ENCODE measurements at regions not wholly inside any gene's neighbourhood (a gene's known extent, or its start where the extent isn't known, plus 50 kb on each side); places are given as distances from the start of the nearest gene placed in this dataset.
"Not testable (repeated sequence)": the region's sequence is repeated elsewhere in the genome, so short reads cannot be mapped to it uniquely, and the experiment has no call there.

DNA sequence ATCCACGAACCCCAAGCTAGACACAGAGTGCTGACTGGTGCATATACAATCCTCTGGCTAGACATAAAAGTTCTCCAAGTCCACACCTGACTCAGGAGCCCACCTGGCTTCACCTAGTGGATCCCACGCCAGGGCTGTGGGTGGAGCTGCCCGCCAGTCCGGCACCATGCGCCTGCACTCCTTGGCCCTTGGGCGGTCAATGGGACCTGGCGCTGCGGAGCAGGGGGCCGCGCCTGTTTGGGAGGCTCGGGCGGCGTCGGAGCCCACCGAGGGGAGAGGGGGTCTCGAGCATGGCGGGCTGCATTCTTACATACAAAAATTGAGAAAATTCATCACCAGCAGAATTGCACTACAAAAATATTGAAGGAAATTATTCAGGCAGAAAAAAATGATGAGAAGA is 120.7 kb upstream of the FAN1 start:
- Histone ChIP-seq H3K4me1 (ENCODE audit: control insufficient read depth in 1 of 2, insufficient read depth in 2 of 2, low read length in 2 of 2) (no peaks in the 10 kb centered on the region), H2BK5ac (ENCODE audit: low read depth, low read length, poor library complexity) (no peak overlapping the region), H2AK5ac (ENCODE audit: low read length) (no peak overlapping the region), H3K9me3 (ENCODE audit: insufficient read depth, low read depth, low read length) (peaks cover 2% of the 10 kb centered on the region), H3K79me1 (ENCODE audit: low read length) (no peaks in the 10 kb centered on the region), H4K8ac (ENCODE audit: low read depth, low read length) (no peak overlapping the region), H3K4me2 (ENCODE audit: low read length) (no peak overlapping the region), H3K4me3 (ENCODE audit: low read depth, low read length) (no peak overlapping the region), H2BK12ac (ENCODE audit: low read length) (no peak overlapping the region), H4K12ac (ENCODE audit: low read depth, low read length) (no peak overlapping the region), H3K4ac (ENCODE audit: low read depth, low read length) (no peak overlapping the region), H3K14ac (ENCODE audit: low read length) (no peak overlapping the region), H3K9ac (ENCODE audit: low read length) (no peak overlapping the region), H3K27me3 (ENCODE audit: insufficient read depth, low read length) (no peaks in the 10 kb centered on the region), H3K27ac (ENCODE audit: low read depth, low read length) (no peak overlapping the region), H3K36me3 (ENCODE audit: control insufficient read depth in 1 of 2, insufficient read depth in 2 of 2, low read length in 2 of 2) (no peaks in the 10 kb centered on the region), H3K18ac (ENCODE audit: low read length) (no peak overlapping the region), H3K23ac (ENCODE audit: low read length) (no peak overlapping the region), H2AFZ (ENCODE audit: insufficient read depth, low read length, poor library complexity) (no peak overlapping the region), H2BK120ac (ENCODE audit: insufficient read depth, low read length, poor library complexity) (no peak overlapping the region), H3K79me2 (ENCODE audit: control insufficient read depth, insufficient read depth, low read length, poor library complexity) (no peaks in the 10 kb centered on the region), H4K91ac (ENCODE audit: low read depth, low read length) (no peak overlapping the region)
- no CpG with 5 or more reads among the region's 17 CpGs for WGBS (ENCODE audit: extremely low coverage, insufficient coverage, insufficient read length)
- no peak for DNase-seq

DNA sequence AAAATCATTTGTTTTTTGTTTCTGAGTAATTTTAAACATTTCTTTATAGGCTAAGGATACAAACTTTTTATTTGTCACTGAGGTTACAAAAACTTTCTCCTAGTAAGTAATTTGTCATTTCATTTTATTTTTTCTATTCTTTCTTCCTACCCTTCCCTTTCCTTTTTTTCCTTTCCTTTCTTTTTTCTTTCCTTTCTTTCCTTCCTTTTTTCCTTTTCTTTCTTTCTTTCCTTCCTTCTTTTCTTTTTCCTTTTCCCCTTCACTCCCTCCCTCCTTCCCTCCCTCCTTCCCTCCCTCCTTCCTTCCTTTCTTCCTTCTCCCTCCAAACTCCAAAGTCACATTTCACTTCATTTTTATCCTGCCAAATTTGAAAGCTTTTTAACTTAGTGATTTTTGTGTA is 115.1 kb upstream of the FAN1 start:
- H3K36me3 ChIP-seq (ENCODE audit: control insufficient read depth in 1 of 2, insufficient read depth in 2 of 2, low read length in 2 of 2), result no peaks in the 10 kb centered on the region
- H3K23ac ChIP-seq (ENCODE audit: low read length), result no peak overlapping the region
- no peak overlapping the region for H4K91ac ChIP-seq (ENCODE audit: low read depth, low read length)
- H4K12ac ChIP-seq (ENCODE audit: low read depth, low read length), result no peak overlapping the region
- no peak overlapping the region for H3K4me3 ChIP-seq (ENCODE audit: low read depth, low read length)
- H3K4ac ChIP-seq (ENCODE audit: low read depth, low read length), result no peak overlapping the region
- no peak overlapping the region for H2BK5ac ChIP-seq (ENCODE audit: low read depth, low read length, poor library complexity)
- no peaks in the 10 kb centered on the region for H3K27me3 ChIP-seq (ENCODE audit: insufficient read depth, low read length)
- no peak overlapping the region for H3K4me2 ChIP-seq (ENCODE audit: low read length)
- no peak for DNase-seq
- no peaks in the 10 kb centered on the region for H3K79me2 ChIP-seq (ENCODE audit: control insufficient read depth, insufficient read depth, low read length, poor library complexity)
- peaks cover 2% of the 10 kb centered on the region for H3K9me3 ChIP-seq (ENCODE audit: insufficient read depth, low read depth, low read length)
- H2BK120ac ChIP-seq (ENCODE audit: insufficient read depth, low read length, poor library complexity), result no peak overlapping the region
- no peak overlapping the region for H4K8ac ChIP-seq (ENCODE audit: low read depth, low read length)
- no peak overlapping the region for H2BK12ac ChIP-seq (ENCODE audit: low read length)
- no peak overlapping the region for H3K9ac ChIP-seq (ENCODE audit: low read length)
- no peaks in the 10 kb centered on the region for H3K4me1 ChIP-seq (ENCODE audit: control insufficient read depth in 1 of 2, insufficient read depth in 2 of 2, low read length in 2 of 2)
- no peak overlapping the region for H2AK5ac ChIP-seq (ENCODE audit: low read length)
- no peak overlapping the region for H3K27ac ChIP-seq (ENCODE audit: low read depth, low read length)
- no peak overlapping the region for H3K14ac ChIP-seq (ENCODE audit: low read length)
- no peak overlapping the region for H3K18ac ChIP-seq (ENCODE audit: low read length)
- no peak overlapping the region for H2AFZ ChIP-seq (ENCODE audit: insufficient read depth, low read length, poor library complexity)
- H3K79me1 ChIP-seq (ENCODE audit: low read length), result no peaks in the 10 kb centered on the region

DNA sequence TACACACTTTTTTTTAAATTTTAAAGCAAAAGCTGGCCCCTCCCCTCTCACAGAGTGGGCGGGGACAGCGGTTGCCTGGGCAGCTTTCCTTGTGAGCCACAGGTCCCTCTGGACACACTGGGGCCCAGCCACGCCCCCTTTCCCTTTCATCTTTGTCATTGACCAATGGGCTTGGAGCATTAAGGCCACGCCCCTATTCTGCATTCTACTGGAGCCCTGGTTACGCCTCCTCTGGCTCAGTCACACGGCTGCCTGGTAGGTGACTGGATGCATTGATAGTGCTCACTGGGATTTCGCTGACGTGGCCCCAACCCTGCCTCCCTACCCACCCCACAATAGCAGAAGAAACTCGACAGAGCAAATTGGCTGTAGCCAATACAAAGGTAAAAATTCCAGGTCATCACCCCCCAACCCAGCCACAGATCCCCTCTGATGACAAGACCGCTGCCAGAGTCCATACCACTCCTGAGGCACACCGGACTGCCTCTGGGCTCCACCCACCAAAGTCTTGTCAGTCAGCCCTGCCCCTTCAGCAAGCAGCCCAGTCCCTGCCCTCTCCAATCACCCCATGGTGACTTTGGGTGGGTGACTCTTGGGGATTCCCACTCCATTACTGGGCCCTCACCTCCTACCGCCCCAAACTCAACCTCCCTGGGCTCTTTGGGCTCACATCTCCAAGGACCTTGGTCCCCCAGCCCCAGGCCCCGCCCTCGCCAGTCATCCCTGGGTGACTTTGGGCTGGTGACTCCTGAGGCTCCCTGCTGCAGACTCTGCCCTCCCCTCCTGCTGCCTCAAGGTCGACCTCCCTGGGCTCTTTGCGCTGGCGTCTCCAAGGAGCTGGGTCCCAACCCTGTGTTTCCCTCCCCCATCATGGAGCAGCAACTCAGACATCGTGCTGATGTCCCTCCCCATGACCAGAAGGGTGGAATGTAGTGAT is 112.2 kb upstream of the FAN1 start:
- no peak overlapping the region for H4K91ac ChIP-seq (ENCODE audit: low read depth, low read length)
- no peak overlapping the region for H2AK5ac ChIP-seq (ENCODE audit: low read length)
- no peaks in the 10 kb centered on the region for H3K79me1 ChIP-seq (ENCODE audit: low read length)
- H3K4me3 ChIP-seq (ENCODE audit: low read depth, low read length), result no peak overlapping the region
- H3K18ac ChIP-seq (ENCODE audit: low read length), result no peak overlapping the region
- no peak overlapping the region for H2BK5ac ChIP-seq (ENCODE audit: low read depth, low read length, poor library complexity)
- no peaks in the 10 kb centered on the region for H3K27me3 ChIP-seq (ENCODE audit: insufficient read depth, low read length)
- no peak overlapping the region for H4K12ac ChIP-seq (ENCODE audit: low read depth, low read length)
- H3K4ac ChIP-seq (ENCODE audit: low read depth, low read length), result no peak overlapping the region
- no peak overlapping the region for H4K8ac ChIP-seq (ENCODE audit: low read depth, low read length)
- peaks cover 2% of the 10 kb centered on the region for H3K9me3 ChIP-seq (ENCODE audit: insufficient read depth, low read depth, low read length)
- H3K9ac ChIP-seq (ENCODE audit: low read length), result no peak overlapping the region
- H3K4me1 ChIP-seq (ENCODE audit: control insufficient read depth in 1 of 2, insufficient read depth in 2 of 2, low read length in 2 of 2), result no peaks in the 10 kb centered on the region
- no peaks in the 10 kb centered on the region for H3K79me2 ChIP-seq (ENCODE audit: control insufficient read depth, insufficient read depth, low read length, poor library complexity)
- H3K14ac ChIP-seq (ENCODE audit: low read length), result no peak overlapping the region
- no peak overlapping the region for H2BK120ac ChIP-seq (ENCODE audit: insufficient read depth, low read length, poor library complexity)
- no peak overlapping the region for H3K23ac ChIP-seq (ENCODE audit: low read length)
- no peak overlapping the region for H3K27ac ChIP-seq (ENCODE audit: low read depth, low read length)
- H2BK12ac ChIP-seq (ENCODE audit: low read length), result no peak overlapping the region
- no peak overlapping the region for H2AFZ ChIP-seq (ENCODE audit: insufficient read depth, low read length, poor library complexity)
- WGBS (ENCODE audit: extremely low coverage, insufficient coverage, insufficient read length), result no CpG with 5 or more reads among the region's 18 CpGs
- no peaks in the 10 kb centered on the region for H3K36me3 ChIP-seq (ENCODE audit: control insufficient read depth in 1 of 2, insufficient read depth in 2 of 2, low read length in 2 of 2)
- no peak overlapping the region for H3K4me2 ChIP-seq (ENCODE audit: low read length)
- DNase-seq, result peak in 1 of 2 donors; percentile 8

DNA sequence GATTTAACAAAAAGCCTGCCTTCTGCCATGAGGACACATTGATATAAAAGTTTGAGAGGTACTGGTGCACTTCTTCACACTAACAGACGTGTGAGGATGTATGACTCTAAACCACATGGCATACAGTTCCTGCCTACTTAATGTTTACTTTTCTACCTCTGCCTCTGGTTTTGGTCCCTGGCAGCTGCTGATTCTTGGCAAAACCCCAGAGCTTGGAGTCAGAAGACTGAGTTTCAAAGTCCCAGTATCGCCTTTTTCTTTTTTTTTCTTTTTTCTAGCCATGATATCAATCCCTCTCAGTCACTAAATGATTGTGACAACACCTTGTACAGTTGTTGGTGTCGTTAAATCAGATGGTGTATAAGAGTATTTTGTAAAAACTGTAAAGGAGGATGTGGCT is 110.9 kb upstream of the FAN1 start:
- not testable (repeated sequence) for H3K9ac ChIP-seq (ENCODE audit: low read length); H3K27me3 ChIP-seq (ENCODE audit: insufficient read depth, low read length); H3K23ac ChIP-seq (ENCODE audit: low read length); H2BK5ac ChIP-seq (ENCODE audit: low read depth, low read length, poor library complexity); H3K27ac ChIP-seq (ENCODE audit: low read depth, low read length); H4K8ac ChIP-seq (ENCODE audit: low read depth, low read length); H2AK5ac ChIP-seq (ENCODE audit: low read length); H3K18ac ChIP-seq (ENCODE audit: low read length); H3K14ac ChIP-seq (ENCODE audit: low read length); DNase-seq; H3K4ac ChIP-seq (ENCODE audit: low read depth, low read length); H4K91ac ChIP-seq (ENCODE audit: low read depth, low read length); H3K9me3 ChIP-seq (ENCODE audit: insufficient read depth, low read depth, low read length); H3K4me2 ChIP-seq (ENCODE audit: low read length); H3K79me1 ChIP-seq (ENCODE audit: low read length); H4K12ac ChIP-seq (ENCODE audit: low read depth, low read length); H2BK120ac ChIP-seq (ENCODE audit: insufficient read depth, low read length, poor library complexity); H3K36me3 ChIP-seq (ENCODE audit: control insufficient read depth in 1 of 2, insufficient read depth in 2 of 2, low read length in 2 of 2); H2AFZ ChIP-seq (ENCODE audit: insufficient read depth, low read length, poor library complexity); H3K4me3 ChIP-seq (ENCODE audit: low read depth, low read length); H2BK12ac ChIP-seq (ENCODE audit: low read length); H3K79me2 ChIP-seq (ENCODE audit: control insufficient read depth, insufficient read depth, low read length, poor library complexity); H3K4me1 ChIP-seq (ENCODE audit: control insufficient read depth in 1 of 2, insufficient read depth in 2 of 2, low read length in 2 of 2)
- WGBS (ENCODE audit: extremely low coverage, insufficient coverage, insufficient read length), result no CpG with 5 or more reads among the region's 3 CpGs

All from trophoblast cell (in vitro differentiated cells and primary cell).